ENCODE measurements at regions not wholly inside any gene's neighbourhood (a gene's known extent, or its start where the extent isn't known, plus 50 kb on each side); places are given as distances from the start of the nearest gene placed in this dataset.

DNA sequence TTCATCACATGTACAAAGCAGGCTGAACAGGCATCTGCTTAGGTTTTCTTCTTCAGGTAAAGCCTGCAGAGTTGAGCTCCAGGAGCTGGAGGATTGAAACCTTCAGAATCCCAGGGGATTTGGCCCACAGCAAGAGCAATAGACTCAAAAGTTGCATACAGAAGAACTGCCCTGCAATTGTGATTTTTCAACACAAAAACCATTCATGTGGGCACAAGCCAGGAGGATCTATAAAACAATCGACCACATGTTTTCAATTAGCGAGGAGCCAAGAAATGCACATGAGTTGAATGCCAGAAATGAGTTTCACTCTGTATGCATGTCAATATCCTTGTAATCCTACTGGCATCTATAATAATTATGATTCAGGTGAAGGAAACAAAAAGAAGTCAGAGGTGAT is 576.4 kb downstream of the HDGFL1 start:
- TF ChIP-seq, protein P1, sequence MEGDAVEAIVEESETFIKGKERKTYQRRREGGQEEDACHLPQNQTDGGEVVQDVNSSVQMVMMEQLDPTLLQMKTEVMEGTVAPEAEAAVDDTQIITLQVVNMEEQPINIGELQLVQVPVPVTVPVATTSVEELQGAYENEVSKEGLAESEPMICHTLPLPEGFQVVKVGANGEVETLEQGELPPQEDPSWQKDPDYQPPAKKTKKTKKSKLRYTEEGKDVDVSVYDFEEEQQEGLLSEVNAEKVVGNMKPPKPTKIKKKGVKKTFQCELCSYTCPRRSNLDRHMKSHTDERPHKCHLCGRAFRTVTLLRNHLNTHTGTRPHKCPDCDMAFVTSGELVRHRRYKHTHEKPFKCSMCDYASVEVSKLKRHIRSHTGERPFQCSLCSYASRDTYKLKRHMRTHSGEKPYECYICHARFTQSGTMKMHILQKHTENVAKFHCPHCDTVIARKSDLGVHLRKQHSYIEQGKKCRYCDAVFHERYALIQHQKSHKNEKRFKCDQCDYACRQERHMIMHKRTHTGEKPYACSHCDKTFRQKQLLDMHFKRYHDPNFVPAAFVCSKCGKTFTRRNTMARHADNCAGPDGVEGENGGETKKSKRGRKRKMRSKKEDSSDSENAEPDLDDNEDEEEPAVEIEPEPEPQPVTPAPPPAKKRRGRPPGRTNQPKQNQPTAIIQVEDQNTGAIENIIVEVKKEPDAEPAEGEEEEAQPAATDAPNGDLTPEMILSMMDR (IDR thresholded peaks at IDR 0.05; ENCODE audit: extremely low read depth in 1 of 2, insufficient read depth in 1 of 2, low read depth in 1 of 2, low read length in 2 of 2), result no peak
- no peak for TF ChIP-seq POLR2AphosphoS5 (IDR thresholded peaks at IDR 0.05; ENCODE audit: insufficient read depth, low read depth, low read length)
- no peak for TF ChIP-seq POLR2A (IDR thresholded peaks at IDR 0.05; ENCODE audit: low read depth, low read length)
- TF ChIP-seq, protein P2, sequence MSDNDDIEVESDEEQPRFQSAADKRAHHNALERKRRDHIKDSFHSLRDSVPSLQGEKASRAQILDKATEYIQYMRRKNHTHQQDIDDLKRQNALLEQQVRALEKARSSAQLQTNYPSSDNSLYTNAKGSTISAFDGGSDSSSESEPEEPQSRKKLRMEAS (IDR thresholded peaks at IDR 0.05; ENCODE audit: insufficient read depth, insufficient read length), result no peak
- TF ChIP-seq EZH2 (IDR thresholded peaks at IDR 0.05; ENCODE audit: borderline replicate concordance, low read depth, low read length, severe bottlenecking), result no peak
